Breast epithelium (tissue), 4 donors: ENCODE measurements at regions not wholly inside any gene's neighbourhood (a gene's known extent, or its start where the extent isn't known, plus 50 kb on each side); places are given as distances from the start of the nearest gene placed in this dataset.

Experiments
- DNase-seq, 2 donors: peaks; one replicate each; pipeline ENCODE4 v3.0.0-alpha.2; 2019; ENCODE audit warnings: low spot score in 2 of 2
- H3K27ac ChIP-seq, 2 donors: fragments of 200-600 bp; sonication (generic) in 1 of 2; one replicate each; pipeline ENCODE4 v1.5.1; 2016 to 2019; ENCODE audit warnings: mild to moderate bottlenecking in 1 of 2
- H3K27me3 ChIP-seq, 2 donors: fragments of 200-600 bp; sonication (generic) in 1 of 2; one replicate each; pipeline versions ENCODE4 v1.5.1 to v1.6.0; 2017 to 2019; ENCODE audit warnings: control low read depth in 1 of 2, mild to moderate bottlenecking in 1 of 2
- H3K36me3 ChIP-seq: fragments of 200-600 bp; one replicate; pipeline ENCODE4 v1.5.1; 2019
- H3K4me1 ChIP-seq, 2 donors: fragments of 200-600 bp; sonication (generic); one replicate each; pipeline ENCODE4 v1.5.1; 2016 to 2019; ENCODE audit warnings: control low read depth in 1 of 2
- H3K4me3 ChIP-seq, 3 donors: fragments of 200-600 bp; sonication (generic); 1 replicate in 2 of 3; 2 replicates in 1 of 3; pipeline ENCODE4 v1.5.1; 2016 to 2019; ENCODE audit warnings: mild to moderate bottlenecking in 3 of 3, moderate library complexity in 2 of 3
- H3K9me3 ChIP-seq, 2 donors: fragments of 200-600 bp; sonication (generic) in 1 of 2; one replicate each; pipeline ENCODE4 v1.5.1; 2016 to 2019; ENCODE audit warnings: control low read depth in 1 of 2
- POLR2A ChIP-seq: fragments of 450-650 bp; IDR thresholded peaks from one replicate; pipeline ENCODE4 v1.6.1; 2016; ENCODE audit warnings: antibody characterized with exemption, mild to moderate bottlenecking, moderate library complexity
- POLR2AphosphoS5 ChIP-seq, 3 donors: sonication (generic); formaldehyde crosslinking; IDR thresholded peaks; one replicate each; pipeline ENCODE4 v1.6.1; 2017; ENCODE audit warnings: antibody characterized with exemption in 3 of 3
- intact Hi-C: fragments of 100-400 bp; cut with DNase I; formaldehyde crosslinking; loops from one replicate; pipeline ENCODE4 v1.15.1; 2023; ENCODE audit warnings: low total_unique reads
- TF ChIP-seq, protein P1 (sequence below), 3 donors: fragments of 450-650 bp; IDR thresholded peaks; one replicate each; pipeline ENCODE4 v1.5.1; 2016 to 2017; ENCODE audit warnings: antibody characterized with exemption in 3 of 3, mild to moderate bottlenecking in 3 of 3, moderate library complexity in 3 of 3

DNA sequence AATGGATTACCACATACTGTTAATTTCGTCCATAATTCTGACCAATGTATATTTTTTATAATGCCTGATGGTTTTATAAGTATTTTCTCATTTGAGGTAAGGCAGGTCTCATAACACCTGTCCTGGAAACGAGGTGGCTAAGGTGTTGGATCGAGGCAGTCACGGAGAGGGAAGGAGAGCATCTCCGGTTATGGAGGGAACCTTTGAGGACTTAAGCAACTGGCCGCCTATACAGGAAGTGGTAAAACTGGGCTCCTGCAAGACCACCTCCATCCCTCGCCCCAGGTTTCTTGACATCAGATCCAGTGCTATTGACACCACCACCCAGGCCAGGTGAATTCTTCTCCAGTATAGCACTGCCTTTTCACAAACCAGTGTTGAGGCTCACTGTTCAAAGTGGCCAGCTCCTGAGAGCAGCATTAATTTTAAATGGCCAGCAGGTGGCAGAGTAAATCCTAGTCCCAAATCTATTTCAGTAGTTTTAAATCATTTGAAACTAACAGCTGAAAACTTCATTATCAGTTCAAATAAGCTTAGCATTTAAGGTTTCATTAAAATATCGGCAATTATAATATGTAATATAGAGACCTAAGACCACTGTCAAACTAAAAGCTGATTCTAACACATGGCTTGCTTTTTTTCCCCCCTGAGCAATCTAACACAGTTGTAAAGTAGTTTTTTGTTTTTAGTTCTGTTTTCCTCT is 100.8 kb downstream of the PPM1A start:
- no peaks in the 10 kb centered on the region for H3K9me3 ChIP-seq
- no peak for TF ChIP-seq POLR2AphosphoS5 (IDR thresholded peaks at IDR 0.05)
- TF ChIP-seq, protein P1, sequence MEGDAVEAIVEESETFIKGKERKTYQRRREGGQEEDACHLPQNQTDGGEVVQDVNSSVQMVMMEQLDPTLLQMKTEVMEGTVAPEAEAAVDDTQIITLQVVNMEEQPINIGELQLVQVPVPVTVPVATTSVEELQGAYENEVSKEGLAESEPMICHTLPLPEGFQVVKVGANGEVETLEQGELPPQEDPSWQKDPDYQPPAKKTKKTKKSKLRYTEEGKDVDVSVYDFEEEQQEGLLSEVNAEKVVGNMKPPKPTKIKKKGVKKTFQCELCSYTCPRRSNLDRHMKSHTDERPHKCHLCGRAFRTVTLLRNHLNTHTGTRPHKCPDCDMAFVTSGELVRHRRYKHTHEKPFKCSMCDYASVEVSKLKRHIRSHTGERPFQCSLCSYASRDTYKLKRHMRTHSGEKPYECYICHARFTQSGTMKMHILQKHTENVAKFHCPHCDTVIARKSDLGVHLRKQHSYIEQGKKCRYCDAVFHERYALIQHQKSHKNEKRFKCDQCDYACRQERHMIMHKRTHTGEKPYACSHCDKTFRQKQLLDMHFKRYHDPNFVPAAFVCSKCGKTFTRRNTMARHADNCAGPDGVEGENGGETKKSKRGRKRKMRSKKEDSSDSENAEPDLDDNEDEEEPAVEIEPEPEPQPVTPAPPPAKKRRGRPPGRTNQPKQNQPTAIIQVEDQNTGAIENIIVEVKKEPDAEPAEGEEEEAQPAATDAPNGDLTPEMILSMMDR (IDR thresholded peaks at IDR 0.05) = peak; percentile 27 to 63 (median 60)
- no peak overlapping the region for H3K27ac ChIP-seq
- intact Hi-C loops = no loop called here
- H3K27me3 ChIP-seq = no peaks in the 10 kb centered on the region
- no peaks in the 10 kb centered on the region for H3K4me1 ChIP-seq
- peak overlapping the region in 1 of 3 donors; percentile 8 for H3K4me3 ChIP-seq
- H3K36me3 ChIP-seq = no peaks in the 10 kb centered on the region
- DNase-seq = no peak

DNA sequence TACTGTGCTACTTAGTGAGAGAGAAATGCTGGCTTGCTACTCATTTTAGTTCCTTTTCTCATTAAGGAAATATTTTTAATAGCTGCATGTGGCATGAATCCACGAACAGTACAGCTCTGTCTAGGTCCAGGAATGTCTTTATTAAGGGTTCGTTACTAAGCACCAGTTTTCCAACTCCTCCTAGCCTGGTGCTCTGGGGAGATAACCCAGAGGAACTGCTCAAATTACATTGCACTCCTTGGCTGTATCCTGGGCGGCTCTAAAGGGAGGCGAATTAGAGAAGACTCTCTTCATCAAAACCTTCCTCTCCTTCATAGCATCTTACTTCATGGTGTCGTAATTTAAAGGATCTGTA is 101.3 kb downstream of the PPM1A start:
- TF ChIP-seq POLR2AphosphoS5 (IDR thresholded peaks at IDR 0.05) = no peak
- TF ChIP-seq, protein P1 (IDR thresholded peaks at IDR 0.05) = no peak
- no peak for TF ChIP-seq POLR2A
- intact Hi-C loops = no loop called here
- Histone ChIP-seq H3K9me3 (no peaks in the 10 kb centered on the region), H3K36me3 (no peaks in the 10 kb centered on the region), H3K4me3 (peak overlapping the region in 1 of 3 donors; percentile 8), H3K27ac (no peak overlapping the region), H3K4me1 (no peaks in the 10 kb centered on the region), H3K27me3 (no peaks in the 10 kb centered on the region)
- DNase-seq = no peak

DNA sequence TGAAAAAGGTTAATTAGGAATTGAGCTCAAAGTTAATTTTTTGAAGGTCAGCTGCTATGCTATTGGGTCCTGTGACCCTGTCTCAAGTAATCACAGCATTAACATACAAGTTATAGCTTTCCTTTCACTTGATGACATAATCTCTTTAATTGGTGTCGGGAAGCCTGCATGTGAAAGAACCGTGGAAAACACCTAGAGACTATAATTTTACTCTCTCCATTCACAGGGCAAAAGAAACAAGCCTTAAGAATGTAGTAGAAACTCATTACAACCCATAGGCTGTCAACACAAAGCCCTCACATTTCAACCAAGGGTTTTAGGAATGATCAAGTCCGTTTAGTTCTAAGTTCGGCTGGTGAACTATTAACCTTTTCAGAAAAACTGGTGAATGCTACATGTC is 104.4 kb downstream of the PPM1A start:
- Histone ChIP-seq H3K9me3 (no peaks in the 10 kb centered on the region), H3K36me3 (no peaks in the 10 kb centered on the region), H3K27me3 (no peaks in the 10 kb centered on the region), H3K4me1 (no peaks in the 10 kb centered on the region), H3K27ac (no peak overlapping the region), H3K4me3 (no peak overlapping the region)
- no peak for DNase-seq
- intact Hi-C loops = no loop called here
- TF ChIP-seq POLR2AphosphoS5 (IDR thresholded peaks at IDR 0.05) (no peak), POLR2A (no peak)
- TF ChIP-seq, protein P1 (IDR thresholded peaks at IDR 0.05) = no peak

DNA sequence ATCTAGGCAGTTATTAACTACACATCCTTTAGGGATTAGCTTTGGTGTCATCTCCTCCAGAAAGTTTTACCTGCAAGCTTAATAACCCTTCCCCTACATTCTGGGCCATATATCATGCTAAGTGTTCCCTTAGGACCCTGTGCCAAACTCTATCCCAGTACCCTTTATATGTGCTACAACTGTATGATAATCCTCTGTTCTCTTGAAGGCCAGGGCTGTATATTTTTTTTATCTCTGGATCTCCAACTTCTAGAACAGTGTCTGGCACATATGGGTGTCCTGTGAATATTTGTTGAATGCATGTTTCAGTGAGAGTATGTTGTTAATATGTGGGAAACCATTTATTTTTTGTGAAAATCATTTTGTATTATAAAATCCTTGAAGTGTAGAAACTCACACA is 106.7 kb downstream of the PPM1A start:
- no peak overlapping the region for H3K27ac ChIP-seq
- H3K4me1 ChIP-seq = no peaks in the 10 kb centered on the region
- no peaks in the 10 kb centered on the region for H3K9me3 ChIP-seq
- no peak overlapping the region for H3K4me3 ChIP-seq
- no peaks in the 10 kb centered on the region for H3K27me3 ChIP-seq
- intact Hi-C loops = no loop called here
- H3K36me3 ChIP-seq = no peaks in the 10 kb centered on the region
- TF ChIP-seq POLR2A = no peak
- TF ChIP-seq, protein P1 (IDR thresholded peaks at IDR 0.05) = no peak
- TF ChIP-seq POLR2AphosphoS5 (IDR thresholded peaks at IDR 0.05) = no peak
- DNase-seq = no peak

DNA sequence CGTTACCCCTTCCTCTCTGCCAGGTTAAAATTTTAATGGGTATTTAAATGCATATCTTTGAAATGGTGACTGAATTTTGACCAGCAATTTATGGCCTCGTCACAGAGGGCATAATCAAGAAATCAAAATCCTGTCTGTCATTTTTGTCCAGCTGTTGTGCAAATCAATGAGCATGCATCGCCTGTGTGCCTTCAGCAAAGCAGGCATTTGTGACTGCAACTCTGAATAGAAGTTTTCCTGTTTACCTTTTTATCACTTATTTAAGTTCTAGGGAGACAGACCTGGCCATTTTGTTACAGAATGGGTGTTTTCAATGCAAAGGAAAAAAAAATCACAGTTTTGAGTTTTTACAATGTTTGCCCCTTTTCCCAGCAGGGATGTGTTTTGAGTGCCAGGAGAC is 107.4 kb downstream of the PPM1A start:
- DNase-seq = no peak
- no peaks in the 10 kb centered on the region for H3K4me1 ChIP-seq
- intact Hi-C loops = no loop called here
- H3K27me3 ChIP-seq = no peaks in the 10 kb centered on the region
- TF ChIP-seq POLR2A = no peak
- TF ChIP-seq POLR2AphosphoS5 (IDR thresholded peaks at IDR 0.05) = no peak
- TF ChIP-seq, protein P1 (IDR thresholded peaks at IDR 0.05) = no peak
- H3K36me3 ChIP-seq = no peaks in the 10 kb centered on the region
- H3K4me3 ChIP-seq = no peak overlapping the region
- H3K27ac ChIP-seq = no peak overlapping the region
- no peaks in the 10 kb centered on the region for H3K9me3 ChIP-seq
